ENCODE measurements at regions not wholly inside any gene's neighbourhood (a gene's known extent, or its start where the extent isn't known, plus 50 kb on each side); places are given as distances from the start of the nearest gene placed in this dataset.

- TF ChIP-seq, protein P1, sequence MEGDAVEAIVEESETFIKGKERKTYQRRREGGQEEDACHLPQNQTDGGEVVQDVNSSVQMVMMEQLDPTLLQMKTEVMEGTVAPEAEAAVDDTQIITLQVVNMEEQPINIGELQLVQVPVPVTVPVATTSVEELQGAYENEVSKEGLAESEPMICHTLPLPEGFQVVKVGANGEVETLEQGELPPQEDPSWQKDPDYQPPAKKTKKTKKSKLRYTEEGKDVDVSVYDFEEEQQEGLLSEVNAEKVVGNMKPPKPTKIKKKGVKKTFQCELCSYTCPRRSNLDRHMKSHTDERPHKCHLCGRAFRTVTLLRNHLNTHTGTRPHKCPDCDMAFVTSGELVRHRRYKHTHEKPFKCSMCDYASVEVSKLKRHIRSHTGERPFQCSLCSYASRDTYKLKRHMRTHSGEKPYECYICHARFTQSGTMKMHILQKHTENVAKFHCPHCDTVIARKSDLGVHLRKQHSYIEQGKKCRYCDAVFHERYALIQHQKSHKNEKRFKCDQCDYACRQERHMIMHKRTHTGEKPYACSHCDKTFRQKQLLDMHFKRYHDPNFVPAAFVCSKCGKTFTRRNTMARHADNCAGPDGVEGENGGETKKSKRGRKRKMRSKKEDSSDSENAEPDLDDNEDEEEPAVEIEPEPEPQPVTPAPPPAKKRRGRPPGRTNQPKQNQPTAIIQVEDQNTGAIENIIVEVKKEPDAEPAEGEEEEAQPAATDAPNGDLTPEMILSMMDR (conservative IDR thresholded peaks at IDR 0.05; ENCODE audit: low read depth in 2 of 2) = no peak
- no peak for TF ChIP-seq CREB1 (CRISPR knock-in tag; IDR thresholded peaks at IDR 0.05; ENCODE audit: low read depth)
- TF ChIP-seq POLR2AphosphoS5 (IDR thresholded peaks at IDR 0.05; ENCODE audit: low read depth) = no peak
- no peak for TF ChIP-seq ETS1 (IDR thresholded peaks at IDR 0.05)
- TF ChIP-seq, protein P2, sequence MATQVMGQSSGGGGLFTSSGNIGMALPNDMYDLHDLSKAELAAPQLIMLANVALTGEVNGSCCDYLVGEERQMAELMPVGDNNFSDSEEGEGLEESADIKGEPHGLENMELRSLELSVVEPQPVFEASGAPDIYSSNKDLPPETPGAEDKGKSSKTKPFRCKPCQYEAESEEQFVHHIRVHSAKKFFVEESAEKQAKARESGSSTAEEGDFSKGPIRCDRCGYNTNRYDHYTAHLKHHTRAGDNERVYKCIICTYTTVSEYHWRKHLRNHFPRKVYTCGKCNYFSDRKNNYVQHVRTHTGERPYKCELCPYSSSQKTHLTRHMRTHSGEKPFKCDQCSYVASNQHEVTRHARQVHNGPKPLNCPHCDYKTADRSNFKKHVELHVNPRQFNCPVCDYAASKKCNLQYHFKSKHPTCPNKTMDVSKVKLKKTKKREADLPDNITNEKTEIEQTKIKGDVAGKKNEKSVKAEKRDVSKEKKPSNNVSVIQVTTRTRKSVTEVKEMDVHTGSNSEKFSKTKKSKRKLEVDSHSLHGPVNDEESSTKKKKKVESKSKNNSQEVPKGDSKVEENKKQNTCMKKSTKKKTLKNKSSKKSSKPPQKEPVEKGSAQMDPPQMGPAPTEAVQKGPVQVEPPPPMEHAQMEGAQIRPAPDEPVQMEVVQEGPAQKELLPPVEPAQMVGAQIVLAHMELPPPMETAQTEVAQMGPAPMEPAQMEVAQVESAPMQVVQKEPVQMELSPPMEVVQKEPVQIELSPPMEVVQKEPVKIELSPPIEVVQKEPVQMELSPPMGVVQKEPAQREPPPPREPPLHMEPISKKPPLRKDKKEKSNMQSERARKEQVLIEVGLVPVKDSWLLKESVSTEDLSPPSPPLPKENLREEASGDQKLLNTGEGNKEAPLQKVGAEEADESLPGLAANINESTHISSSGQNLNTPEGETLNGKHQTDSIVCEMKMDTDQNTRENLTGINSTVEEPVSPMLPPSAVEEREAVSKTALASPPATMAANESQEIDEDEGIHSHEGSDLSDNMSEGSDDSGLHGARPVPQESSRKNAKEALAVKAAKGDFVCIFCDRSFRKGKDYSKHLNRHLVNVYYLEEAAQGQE (IDR thresholded peaks at IDR 0.05; ENCODE audit: unreplicated experiment) = no peak
- TF ChIP-seq EZH2phosphoT487 (IDR thresholded peaks at IDR 0.05; ENCODE audit: unreplicated experiment) = no peak
- TF ChIP-seq EZH2 (IDR thresholded peaks at IDR 0.05; ENCODE audit: low read depth, unreplicated experiment) = no peak
Observed at GRCh38 chr2:217366266-217366895, 506.5 kb upstream of the TNP1 start.
